RWPE2 (cell line): ENCODE measurements at regions not wholly inside any gene's neighbourhood (a gene's known extent, or its start where the extent isn't known, plus 50 kb on each side); places are given as distances from the start of the nearest gene placed in this dataset.

Source experiments
- ATAC-seq: fragments of 200-7000 bp; cut with Tn5 transposase; 3 replicates; pipeline ENCODE4 v1.9.1; 2021; ENCODE audit warnings: low read depth
- DNase-seq: peaks from one replicate; pipeline ENCODE4 v3.0.0-alpha.2; 2020; ENCODE audit warnings: low spot score
- H3K27ac ChIP-seq: fragments of 450-650 bp; 2 replicates; pipeline ENCODE4 v1.5.1; 2017; ENCODE audit warnings: mild to moderate bottlenecking; ENCODE audit not compliant: poor library complexity, severe bottlenecking
- H3K27me3 ChIP-seq: fragments of 250-450 bp; sonication (Bioruptor Pico); 2 replicates; pipeline ENCODE4 v1.5.1; 2021; ENCODE audit warnings: mild to moderate bottlenecking, moderate library complexity; ENCODE audit not compliant: insufficient read depth, poor library complexity, severe bottlenecking
- H3K36me3 ChIP-seq: fragments of 250-450 bp; sonication (Bioruptor Pico); 2 replicates; pipeline ENCODE4 v1.5.1; 2020; ENCODE audit warnings: low read depth, mild to moderate bottlenecking, moderate library complexity
- H3K4me1 ChIP-seq: fragments of 250-450 bp; sonication (Bioruptor Pico); 2 replicates; pipeline ENCODE4 v1.5.1; 2021; ENCODE audit warnings: mild to moderate bottlenecking, moderate library complexity; ENCODE audit not compliant: insufficient read depth, poor library complexity, severe bottlenecking
- H3K4me3 ChIP-seq: fragments of 250-450 bp; sonication (Bioruptor Pico); 2 replicates; pipeline ENCODE4 v1.5.1; 2021; ENCODE audit warnings: mild to moderate bottlenecking, moderate library complexity; ENCODE audit not compliant: severe bottlenecking
- H3K9me3 ChIP-seq: fragments of 250-450 bp; sonication (Bioruptor Pico); 2 replicates; pipeline ENCODE4 v1.5.1; 2021; ENCODE audit warnings: mild to moderate bottlenecking, moderate library complexity; ENCODE audit not compliant: severe bottlenecking
- CTCF ChIP-seq: fragments of 450-650 bp; IDR thresholded peaks from one replicate; pipeline ENCODE4 v1.5.1; 2017; ENCODE audit warnings: mild to moderate bottlenecking, moderate library complexity; ENCODE audit not compliant: poor library complexity, severe bottlenecking

GRCh38 chr5:92801911-92802310, 779.1 kb downstream of the NR2F1-AS1 start:
- no peak for TF ChIP-seq CTCF
- Histone ChIP-seq H3K9me3 (no peaks in the 10 kb centered on the region), H3K36me3 (no peaks in the 10 kb centered on the region), H3K27me3 (no peaks in the 10 kb centered on the region), H3K27ac (no peak overlapping the region), H3K4me3 (no peak overlapping the region), H3K4me1 (no peaks in the 10 kb centered on the region)
- ATAC-seq, result no peak
- no peak for DNase-seq

GRCh38 chr5:92800365-92800764, 780.7 kb downstream of the NR2F1-AS1 start:
- H3K27me3 ChIP-seq, result no peaks in the 10 kb centered on the region
- no peak for TF ChIP-seq CTCF
- H3K4me3 ChIP-seq, result no peak overlapping the region
- H3K4me1 ChIP-seq, result no peaks in the 10 kb centered on the region
- no peak overlapping the region for H3K27ac ChIP-seq
- DNase-seq (no peak), ATAC-seq (no peak)
- no peaks in the 10 kb centered on the region for H3K36me3 ChIP-seq
- no peaks in the 10 kb centered on the region for H3K9me3 ChIP-seq

GRCh38 chr5:92795633-92796032, 785.4 kb downstream of the NR2F1-AS1 start:
- DNase-seq, result no peak
- no peaks in the 10 kb centered on the region for H3K4me1 ChIP-seq
- H3K36me3 ChIP-seq, result no peaks in the 10 kb centered on the region
- H3K9me3 ChIP-seq, result no peaks in the 10 kb centered on the region
- H3K27me3 ChIP-seq, result no peaks in the 10 kb centered on the region
- TF ChIP-seq CTCF, result no peak
- no peak overlapping the region for H3K27ac ChIP-seq
- H3K4me3 ChIP-seq, result no peak overlapping the region
- ATAC-seq, result no peak

DNA sequence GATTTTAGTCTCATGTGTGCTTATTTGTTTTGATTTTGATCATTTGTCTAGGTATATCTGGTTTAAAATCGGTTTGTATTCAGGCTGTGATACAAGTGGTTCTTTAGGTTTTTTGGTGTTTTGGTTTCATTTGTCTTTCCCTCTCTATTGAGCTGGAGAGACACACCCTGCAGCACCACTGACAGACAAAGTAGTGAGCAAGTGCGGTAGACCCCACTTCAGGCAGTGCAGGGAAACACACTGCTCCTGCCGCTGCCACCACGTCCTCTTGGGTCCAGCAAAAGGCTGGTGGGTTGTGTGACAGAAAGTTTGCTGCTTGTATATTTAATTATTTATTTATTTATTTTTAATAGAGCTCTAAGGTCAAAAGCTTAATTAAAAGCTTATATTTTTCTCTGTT, 801.0 kb downstream of the NR2F1-AS1 start:
- Histone ChIP-seq H3K9me3 (no peaks in the 10 kb centered on the region), H3K4me1 (no peaks in the 10 kb centered on the region), H3K36me3 (no peaks in the 10 kb centered on the region), H3K27ac (no peak overlapping the region), H3K4me3 (no peak overlapping the region), H3K27me3 (no peaks in the 10 kb centered on the region)
- DNase-seq (no peak), ATAC-seq (no peak)
- no peak for TF ChIP-seq CTCF

DNA sequence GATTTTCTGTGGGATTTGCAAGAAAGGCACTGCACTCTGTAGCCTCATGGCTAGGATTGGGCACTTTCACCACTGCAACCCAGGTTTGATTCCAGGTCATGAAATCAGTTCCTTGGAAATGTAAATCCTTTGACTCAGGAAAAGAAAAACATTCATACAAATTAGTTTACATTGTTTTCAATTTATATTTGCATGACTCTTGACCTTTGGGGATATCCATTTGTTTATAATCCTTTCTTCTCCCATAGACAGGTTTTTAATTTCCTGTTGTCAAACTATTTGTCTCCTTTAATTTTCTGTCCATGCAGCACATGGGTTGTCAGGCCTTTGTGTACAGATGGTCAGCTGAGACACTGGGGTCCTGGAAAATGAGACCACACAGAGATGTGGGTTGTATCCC, 801.5 kb downstream of the NR2F1-AS1 start:
- H3K36me3 ChIP-seq, result no peaks in the 10 kb centered on the region
- DNase-seq, result no peak
- no peak for TF ChIP-seq CTCF
- no peak overlapping the region for H3K27ac ChIP-seq
- no peaks in the 10 kb centered on the region for H3K9me3 ChIP-seq
- ATAC-seq, result no peak
- H3K27me3 ChIP-seq, result no peaks in the 10 kb centered on the region
- H3K4me1 ChIP-seq, result no peaks in the 10 kb centered on the region
- no peak overlapping the region for H3K4me3 ChIP-seq
